ENCODE measurements at regions not wholly inside any gene's neighbourhood (a gene's known extent, or its start where the extent isn't known, plus 50 kb on each side); places are given as distances from the start of the nearest gene placed in this dataset.

DNA sequence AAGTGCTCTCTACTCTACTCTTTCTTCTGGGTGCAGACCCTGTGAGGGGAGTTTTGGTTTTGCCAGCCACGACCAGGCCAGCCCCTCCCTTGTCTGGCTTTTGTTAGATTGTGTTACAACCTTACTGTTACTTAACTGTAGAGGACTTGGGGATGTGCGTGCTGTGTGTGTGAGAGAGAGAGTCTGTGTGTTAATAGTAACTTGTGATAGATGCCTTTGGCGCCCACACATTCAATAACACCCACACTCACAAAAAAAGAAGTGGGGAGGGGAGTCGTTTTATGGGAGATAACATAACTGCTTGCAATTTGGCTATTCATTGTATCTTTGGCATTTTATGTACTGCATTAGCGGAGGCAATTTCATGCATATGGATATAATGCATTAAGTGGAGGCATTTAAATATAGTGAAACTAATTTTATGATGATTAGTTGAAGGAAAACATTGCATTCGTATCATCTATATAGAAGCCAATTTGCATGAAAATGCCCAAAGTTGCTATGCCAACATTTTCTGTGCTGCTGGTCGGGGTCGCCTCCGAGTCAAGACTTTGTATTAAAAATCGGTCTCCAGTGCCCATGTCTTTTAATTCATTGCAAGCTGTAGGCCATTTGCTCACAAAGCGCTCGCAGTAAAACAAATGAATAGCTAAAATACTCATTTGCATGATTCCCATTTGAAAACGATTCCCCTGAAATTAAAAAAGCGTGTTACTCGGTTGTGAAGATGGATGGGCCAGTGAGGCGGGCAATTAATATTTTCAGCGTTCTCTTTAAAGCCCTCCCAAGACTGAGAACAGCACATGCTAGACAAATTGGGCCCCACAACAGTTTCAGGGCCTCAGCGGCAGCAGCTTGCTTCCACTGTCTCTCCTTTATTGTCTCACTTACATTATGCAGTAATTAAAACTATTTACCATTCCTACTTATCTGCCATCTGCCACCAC lies 158.5 kb upstream of the SMAD3 start:
- H3K9me3 ChIP-seq (ENCODE audit: control insufficient read depth, low read depth, low read length), result no peaks in the 10 kb centered on the region
- no peaks in the 10 kb centered on the region for H3K4me1 ChIP-seq (ENCODE audit: control insufficient read depth, insufficient read depth, low read length)
- no peak for DNase-seq
- no peak overlapping the region for H3K4me3 ChIP-seq (ENCODE audit: low read length)
- WGBS (ENCODE audit: insufficient coverage, low lambda C conversion rate), result 100% methylated on average over 1 of the region's 18 CpGs
- no peaks in the 10 kb centered on the region for H3K36me3 ChIP-seq (ENCODE audit: control insufficient read depth, insufficient read depth, low read length)
- H3K27me3 ChIP-seq (ENCODE audit: control insufficient read depth, insufficient read depth, low read length), result no peaks in the 10 kb centered on the region
- no peak overlapping the region for H3K27ac ChIP-seq (ENCODE audit: low read length)

DNA sequence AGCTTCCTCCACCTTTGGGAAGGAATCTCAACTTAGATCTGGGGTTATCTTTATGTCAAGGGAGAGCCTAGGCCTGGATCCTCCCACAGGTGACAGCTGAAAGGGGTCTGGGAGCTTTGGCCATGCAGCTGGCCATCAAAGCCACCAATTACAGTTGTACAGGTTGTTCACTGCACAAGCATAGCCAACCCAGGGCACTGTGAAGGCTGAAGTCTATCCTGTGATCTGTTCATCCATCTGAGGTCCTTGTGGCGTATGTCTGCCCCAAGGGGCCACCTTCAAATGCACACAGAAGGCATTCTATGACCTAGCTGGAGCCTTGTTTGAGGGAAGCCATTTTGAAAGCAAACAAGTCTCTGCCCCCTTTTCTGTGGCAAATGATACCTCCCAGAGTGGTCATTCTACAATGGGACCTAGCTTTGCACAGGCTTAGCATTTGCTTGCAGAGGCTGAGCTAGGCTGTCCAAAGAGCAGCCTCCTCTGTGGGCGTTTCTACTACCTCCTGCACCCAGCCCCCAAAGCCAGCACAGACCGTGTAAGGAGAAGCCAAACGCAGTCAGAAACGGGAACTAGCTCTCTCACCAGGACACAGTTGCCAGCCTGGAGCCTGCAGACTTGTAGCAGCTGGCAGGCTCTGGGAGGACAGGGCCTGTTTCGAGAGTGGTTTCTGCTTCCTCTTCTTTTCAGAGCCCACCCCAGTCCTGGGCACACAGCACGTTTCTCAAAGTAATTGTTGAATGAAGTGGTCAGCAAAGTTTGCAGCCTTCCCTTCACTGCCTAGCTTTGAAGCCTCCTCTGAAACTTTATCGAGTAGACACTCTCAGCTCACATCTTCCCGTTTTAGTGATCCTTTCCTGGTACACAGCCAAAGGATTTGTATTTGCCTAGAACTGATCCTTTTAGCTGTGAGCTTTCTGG lies 157.3 kb upstream of the SMAD3 start:
- no CpG with 5 or more reads among the region's 9 CpGs for WGBS (ENCODE audit: insufficient coverage, low lambda C conversion rate)
- Histone ChIP-seq H3K36me3 (ENCODE audit: control insufficient read depth, insufficient read depth, low read length) (no peaks in the 10 kb centered on the region), H3K9me3 (ENCODE audit: control insufficient read depth, low read depth, low read length) (no peaks in the 10 kb centered on the region), H3K4me3 (ENCODE audit: low read length) (no peak overlapping the region), H3K27me3 (ENCODE audit: control insufficient read depth, insufficient read depth, low read length) (no peaks in the 10 kb centered on the region), H3K4me1 (ENCODE audit: control insufficient read depth, insufficient read depth, low read length) (no peaks in the 10 kb centered on the region), H3K27ac (ENCODE audit: low read length) (peak overlapping the region; percentile 4)
- DNase-seq, result no peak

DNA sequence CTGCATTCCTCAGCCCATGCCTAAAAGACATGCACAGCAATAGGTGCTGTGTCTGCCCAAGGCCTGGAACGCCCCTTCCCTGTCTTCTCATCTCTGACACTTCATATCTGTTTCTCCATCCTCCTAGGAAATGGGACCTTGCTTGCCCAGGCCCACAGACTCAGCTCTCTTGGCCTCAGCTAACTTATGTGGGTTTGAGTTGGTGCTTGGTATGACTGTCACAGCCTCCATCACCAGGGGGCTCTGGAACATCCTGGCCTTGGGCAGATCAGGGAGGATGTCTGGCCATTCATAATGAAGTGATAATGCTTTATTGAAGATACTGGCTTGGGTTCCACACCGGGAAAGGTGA lies 156.7 kb upstream of the SMAD3 start:
- WGBS (ENCODE audit: insufficient coverage, low lambda C conversion rate), result no CpG with 5 or more reads among the region's 2 CpGs
- H3K36me3 ChIP-seq (ENCODE audit: control insufficient read depth, insufficient read depth, low read length), result no peaks in the 10 kb centered on the region
- H3K9me3 ChIP-seq (ENCODE audit: control insufficient read depth, low read depth, low read length), result no peaks in the 10 kb centered on the region
- no peak overlapping the region for H3K4me3 ChIP-seq (ENCODE audit: low read length)
- H3K27me3 ChIP-seq (ENCODE audit: control insufficient read depth, insufficient read depth, low read length), result no peaks in the 10 kb centered on the region
- H3K27ac ChIP-seq (ENCODE audit: low read length), result peak overlapping the region; percentile 4
- DNase-seq, result no peak
- H3K4me1 ChIP-seq (ENCODE audit: control insufficient read depth, insufficient read depth, low read length), result no peaks in the 10 kb centered on the region

DNA sequence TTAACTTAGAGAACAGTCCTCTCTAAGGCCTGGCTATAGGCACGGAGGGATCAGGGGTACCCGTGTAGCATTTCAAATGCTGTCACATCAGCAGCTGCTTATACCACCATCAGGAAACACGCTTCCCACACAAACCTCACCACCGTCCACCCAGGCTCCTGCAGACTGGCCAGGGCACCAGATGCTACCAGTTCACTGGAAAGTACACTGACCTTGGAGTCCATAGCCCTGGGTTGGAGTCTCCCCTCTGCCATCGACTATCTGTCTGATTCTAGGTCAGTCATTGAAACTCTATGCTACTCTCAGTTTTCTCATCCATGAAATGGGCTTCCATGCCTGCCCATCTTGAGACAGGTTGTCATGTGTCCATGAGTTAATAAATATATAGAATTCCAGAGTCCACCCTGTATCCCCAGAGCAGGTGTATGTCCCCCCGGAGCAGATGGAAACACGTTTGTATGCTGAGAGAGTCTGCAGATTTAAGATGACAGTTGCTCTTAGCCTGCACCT lies 156.0 kb upstream of the SMAD3 start:
- Histone ChIP-seq H3K36me3 (ENCODE audit: control insufficient read depth, insufficient read depth, low read length) (no peaks in the 10 kb centered on the region), H3K9me3 (ENCODE audit: control insufficient read depth, low read depth, low read length) (no peaks in the 10 kb centered on the region), H3K4me3 (ENCODE audit: low read length) (no peak overlapping the region), H3K27me3 (ENCODE audit: control insufficient read depth, insufficient read depth, low read length) (no peaks in the 10 kb centered on the region), H3K4me1 (ENCODE audit: control insufficient read depth, insufficient read depth, low read length) (no peaks in the 10 kb centered on the region), H3K27ac (ENCODE audit: low read length) (no peak overlapping the region)
- DNase-seq, result no peak
- no CpG with 5 or more reads among the region's 7 CpGs for WGBS (ENCODE audit: insufficient coverage, low lambda C conversion rate)

DNA sequence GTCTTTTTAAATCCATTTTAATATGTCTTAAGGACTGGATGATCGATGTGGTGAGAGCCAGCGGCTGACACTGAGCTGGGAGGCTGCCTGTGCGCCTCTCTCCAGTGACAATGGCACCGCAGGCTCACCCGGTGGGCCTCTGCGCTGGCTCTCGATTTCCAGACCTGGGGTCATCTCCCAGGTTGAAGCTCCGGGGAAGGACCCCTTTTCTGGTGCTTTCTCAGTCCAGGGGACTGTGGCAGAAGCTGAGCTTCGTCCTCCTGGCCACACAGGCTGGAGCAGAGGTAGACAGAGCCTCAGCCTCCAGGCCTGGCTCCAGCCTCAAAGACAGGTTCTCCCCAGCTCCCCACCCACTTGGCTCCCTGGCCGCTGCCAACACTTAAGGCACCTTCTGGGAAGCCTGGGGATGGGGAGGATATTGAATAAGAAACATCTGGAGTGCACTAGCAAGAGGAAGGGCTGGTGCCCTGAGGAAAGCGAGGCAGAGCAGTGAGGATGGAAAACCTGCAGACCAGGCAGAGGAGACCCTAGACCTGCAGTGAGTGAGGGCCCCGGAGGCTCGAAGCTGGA lies 154.2 kb upstream of the SMAD3 start:
- Histone ChIP-seq H3K4me1 (ENCODE audit: control insufficient read depth, insufficient read depth, low read length) (no peaks in the 10 kb centered on the region), H3K27ac (ENCODE audit: low read length) (no peak overlapping the region), H3K36me3 (ENCODE audit: control insufficient read depth, insufficient read depth, low read length) (no peaks in the 10 kb centered on the region), H3K27me3 (ENCODE audit: control insufficient read depth, insufficient read depth, low read length) (peaks cover 9% of the 10 kb centered on the region), H3K9me3 (ENCODE audit: control insufficient read depth, low read depth, low read length) (no peaks in the 10 kb centered on the region), H3K4me3 (ENCODE audit: low read length) (no peak overlapping the region)
- WGBS (ENCODE audit: insufficient coverage, low lambda C conversion rate), result no CpG with 5 or more reads among the region's 13 CpGs
- no peak for DNase-seq

DNA sequence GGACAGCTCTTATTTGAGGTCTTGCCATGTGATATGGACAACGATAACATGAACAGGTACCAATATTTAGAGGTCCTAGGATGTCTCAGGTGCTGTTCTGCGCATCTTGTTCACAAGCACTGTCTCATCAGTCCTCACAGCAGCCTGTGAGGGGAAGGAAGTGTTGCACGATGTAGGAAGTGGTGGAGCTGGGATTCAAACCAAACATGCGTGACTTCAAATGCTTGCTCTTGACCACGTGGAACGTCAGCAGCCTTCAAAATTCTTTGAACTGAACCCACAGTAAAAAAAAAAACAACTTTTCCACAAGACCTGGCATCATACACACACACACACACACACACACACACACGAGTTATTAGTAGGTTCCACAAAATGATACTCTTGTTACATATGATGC lies 153.4 kb upstream of the SMAD3 start:
- H3K4me3 ChIP-seq (ENCODE audit: low read length), result no peak overlapping the region
- H3K36me3 ChIP-seq (ENCODE audit: control insufficient read depth, insufficient read depth, low read length), result no peaks in the 10 kb centered on the region
- H3K9me3 ChIP-seq (ENCODE audit: control insufficient read depth, low read depth, low read length), result no peaks in the 10 kb centered on the region
- no peak overlapping the region for H3K27ac ChIP-seq (ENCODE audit: low read length)
- no peaks in the 10 kb centered on the region for H3K4me1 ChIP-seq (ENCODE audit: control insufficient read depth, insufficient read depth, low read length)
- peaks cover 9% of the 10 kb centered on the region for H3K27me3 ChIP-seq (ENCODE audit: control insufficient read depth, insufficient read depth, low read length)
- no peak for DNase-seq
- no CpG with 5 or more reads among the region's 7 CpGs for WGBS (ENCODE audit: insufficient coverage, low lambda C conversion rate)

DNA sequence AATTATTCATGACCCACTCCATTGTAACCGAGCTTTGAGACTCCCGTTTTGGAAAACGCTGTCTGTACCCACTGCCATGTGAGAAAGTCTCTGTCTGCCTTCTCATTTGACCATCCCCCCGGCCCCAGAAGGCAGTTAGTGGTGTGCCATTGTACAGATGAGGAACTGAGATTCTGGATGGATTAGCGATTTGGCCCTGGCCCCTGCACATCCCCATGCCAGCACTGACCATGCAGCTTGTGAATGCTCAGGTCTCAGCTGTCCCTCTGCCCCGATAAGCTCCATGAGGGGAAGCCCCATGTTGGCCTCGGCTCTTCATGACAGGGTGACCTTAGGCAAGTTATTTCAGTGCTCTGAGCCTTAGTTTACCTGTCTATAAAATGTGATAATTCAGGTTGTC lies 153.0 kb upstream of the SMAD3 start:
- WGBS (ENCODE audit: insufficient coverage, low lambda C conversion rate), result 94% methylated on average over 3 of the region's 7 CpGs
- Histone ChIP-seq H3K27ac (ENCODE audit: low read length) (no peak overlapping the region), H3K4me1 (ENCODE audit: control insufficient read depth, insufficient read depth, low read length) (no peaks in the 10 kb centered on the region), H3K4me3 (ENCODE audit: low read length) (no peak overlapping the region), H3K27me3 (ENCODE audit: control insufficient read depth, insufficient read depth, low read length) (peaks cover 9% of the 10 kb centered on the region), H3K36me3 (ENCODE audit: control insufficient read depth, insufficient read depth, low read length) (no peaks in the 10 kb centered on the region), H3K9me3 (ENCODE audit: control insufficient read depth, low read depth, low read length) (no peaks in the 10 kb centered on the region)
- no peak for DNase-seq

DNA sequence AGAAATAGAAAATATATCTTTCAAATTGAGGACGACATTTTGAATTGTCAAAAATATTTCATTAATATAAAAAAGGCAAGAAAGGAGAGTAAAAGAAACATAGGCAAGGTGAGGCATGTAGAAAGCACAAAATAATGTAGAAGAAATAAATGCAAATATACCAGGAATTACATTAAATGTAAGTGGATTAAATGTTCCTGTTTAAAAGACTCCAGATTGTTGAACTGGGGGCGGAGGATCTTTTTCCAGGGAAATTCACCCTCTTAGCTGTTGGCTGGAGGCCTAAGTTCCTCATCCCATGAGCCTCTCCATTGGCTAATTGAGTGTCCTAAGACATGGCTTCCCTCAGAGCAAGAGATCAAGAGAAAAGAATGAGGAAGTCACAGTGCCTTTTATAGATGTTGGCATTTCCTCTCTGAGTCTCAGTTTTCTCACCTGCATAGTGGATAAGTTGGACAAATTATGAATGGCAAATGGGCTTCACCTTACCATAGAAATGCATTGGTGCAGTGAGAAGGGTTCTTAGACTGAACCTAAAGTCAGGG lies 147.4 kb upstream of the SMAD3 start:
- 77% methylated on average over 1 of the region's 2 CpGs for WGBS (ENCODE audit: insufficient coverage, low lambda C conversion rate)

DNA sequence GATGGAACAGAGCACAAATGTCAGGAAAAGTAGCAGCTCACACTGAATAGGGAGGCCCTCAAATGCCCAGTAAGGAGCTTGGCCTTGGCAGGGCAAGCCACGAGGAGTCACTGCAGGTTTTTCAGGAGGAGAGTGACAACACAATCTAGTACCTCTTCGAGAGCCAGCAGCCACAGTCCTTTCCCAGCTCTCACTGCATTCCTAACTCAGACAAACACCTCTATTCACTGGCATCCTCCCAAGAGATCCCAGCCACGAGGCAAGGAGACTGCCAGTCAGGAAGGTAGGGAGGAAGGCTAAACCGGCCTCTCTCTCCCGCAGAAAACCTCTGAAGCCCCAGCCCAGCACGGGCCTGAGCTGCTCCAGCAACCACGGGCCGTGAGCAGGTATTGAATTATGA lies 146.0 kb upstream of the SMAD3 start:
- Histone ChIP-seq H3K36me3 (ENCODE audit: control insufficient read depth, insufficient read depth, low read length) (no peaks in the 10 kb centered on the region), H3K27me3 (ENCODE audit: control insufficient read depth, insufficient read depth, low read length) (peaks cover 9% of the 10 kb centered on the region), H3K27ac (ENCODE audit: low read length) (no peak overlapping the region)

More for the DNA sequence above, 147.4 kb upstream of the SMAD3 start:
- no peaks in the 10 kb centered on the region for H3K4me1 ChIP-seq (ENCODE audit: control insufficient read depth, insufficient read depth, low read length)
- H3K9me3 ChIP-seq (ENCODE audit: control insufficient read depth, low read depth, low read length), result no peaks in the 10 kb centered on the region
- no peak overlapping the region for H3K27ac ChIP-seq (ENCODE audit: low read length)
- H3K4me3 ChIP-seq (ENCODE audit: low read length), result no peak overlapping the region
- no peak for DNase-seq
- H3K36me3 ChIP-seq (ENCODE audit: control insufficient read depth, insufficient read depth, low read length), result no peaks in the 10 kb centered on the region
- H3K27me3 ChIP-seq (ENCODE audit: control insufficient read depth, insufficient read depth, low read length), result peaks cover 9% of the 10 kb centered on the region

More for the DNA sequence above, 146.0 kb upstream of the SMAD3 start:
- no CpG with 5 or more reads among the region's 8 CpGs for WGBS (ENCODE audit: insufficient coverage, low lambda C conversion rate)
- Histone ChIP-seq H3K4me3 (ENCODE audit: low read length) (no peak overlapping the region), H3K4me1 (ENCODE audit: control insufficient read depth, insufficient read depth, low read length) (no peaks in the 10 kb centered on the region), H3K9me3 (ENCODE audit: control insufficient read depth, low read depth, low read length) (no peaks in the 10 kb centered on the region)
- DNase-seq, result no peak

All from large intestine (tissue), 3 donors.